NB4 (cell line): ENCODE measurements at regions not wholly inside any gene's neighbourhood (a gene's known extent, or its start where the extent isn't known, plus 50 kb on each side); places are given as distances from the start of the nearest gene placed in this dataset.

Source experiments
- CTCF ChIP-seq: IDR thresholded peaks from one replicate; pipeline ENCODE4 v1.5.1; 2012; ENCODE audit warnings: low read depth, low read length
- POLR2A ChIP-seq: IDR thresholded peaks from 2 replicates; pipeline ENCODE4 v1.6.1; 2011; ENCODE audit warnings: mild to moderate bottlenecking; ENCODE audit not compliant: insufficient read length; ENCODE audit errors: extremely low read depth

DNA sequence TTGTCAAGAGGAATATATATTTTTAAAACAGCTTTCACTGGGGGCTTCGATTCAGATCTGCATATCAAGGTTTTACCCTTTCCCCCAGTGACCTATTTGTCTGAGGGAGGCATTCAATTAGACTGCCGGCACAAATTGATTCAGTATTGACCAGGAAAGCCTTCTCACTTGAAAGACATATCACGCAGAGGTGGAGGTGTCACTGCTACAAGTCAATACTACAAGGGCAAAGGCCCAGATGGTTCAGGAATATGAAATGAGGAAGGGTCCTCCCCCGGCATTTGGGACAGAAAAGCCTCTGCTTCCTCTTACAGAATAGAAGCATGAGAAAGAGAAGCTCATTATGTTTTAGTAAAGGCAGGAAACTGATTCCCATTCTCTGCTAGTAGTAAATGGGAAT is 383.6 kb downstream of the HNRNPD start:
- TF ChIP-seq CTCF (no peak), POLR2A (no peak)
